CD4-positive, alpha-beta T cell (primary cell): ENCODE measurements at regions not wholly inside any gene's neighbourhood (a gene's known extent, or its start where the extent isn't known, plus 50 kb on each side); places are given as distances from the start of the nearest gene placed in this dataset.

Source experiments
- ATAC-seq: fragments of 200-7000 bp; cut with Tn5 transposase; one replicate; pipeline ENCODE4 v1.10.0; 2022; ENCODE audit warnings: mild to moderate bottlenecking; ENCODE audit not compliant: poor library complexity
- CTCF ChIA-PET: fragments of 350-600 bp; sonication (Branson Sonifier 250); formaldehyde crosslinking; loops from one replicate; lab custom pipeline; 2021; ENCODE audit warnings: antibody characterized with exemption, inconsistent platforms; lab: Charles Lee
- POLR2A ChIA-PET: fragments of 350-600 bp; sonication (Branson Sonifier 250); formaldehyde crosslinking; loops from one replicate; lab custom pipeline; 2021; ENCODE audit warnings: antibody characterized with exemption, inconsistent platforms; lab: Charles Lee
- DNase-seq, 14 experiments: peaks; one replicate each; pipeline ENCODE4 v3.0.0-alpha.2; 2013 to 2020; ENCODE audit warnings: mixed read lengths in 2 of 14
- H3K27ac ChIP-seq, 2 donors: one replicate each; pipeline versions ENCODE4 v1.5.1 to v1.7.0; 2013; ENCODE audit warnings: low read length in 2 of 2, low read depth in 1 of 2, mild to moderate bottlenecking in 1 of 2
- H3K27me3 ChIP-seq, 2 experiments: 1 replicate in 1 of 2; 2 replicates in 1 of 2; pipeline versions ENCODE4 v1.6.1 to v1.7.0; 2013; ENCODE audit warnings: low read length in 2 of 2, control low read depth in 1 of 2, mild to moderate bottlenecking in 1 of 2, moderate library complexity in 1 of 2; ENCODE audit not compliant: insufficient read depth in 2 of 2, control insufficient read depth in 1 of 2
- H3K36me3 ChIP-seq: one replicate; pipeline ENCODE4 v1.6.1; 2013; ENCODE audit warnings: low read length, control low read depth; ENCODE audit not compliant: insufficient read depth
- H3K4me1 ChIP-seq: one replicate; pipeline ENCODE4 v1.6.1; 2013; ENCODE audit warnings: low read length, control low read depth; ENCODE audit not compliant: insufficient read depth
- H3K4me3 ChIP-seq: one replicate; pipeline ENCODE4 v1.5.1; 2013; ENCODE audit warnings: mild to moderate bottlenecking, low read length, moderate library complexity
- H3K9me3 ChIP-seq, 2 experiments: 1 replicate in 1 of 2; 2 replicates in 1 of 2; pipeline versions ENCODE4 v1.6.1 to v1.7.0; 2013; ENCODE audit warnings: low read length in 2 of 2, mild to moderate bottlenecking in 2 of 2, control low read depth in 1 of 2, moderate library complexity in 1 of 2; ENCODE audit not compliant: control insufficient read depth in 1 of 2, insufficient read depth in 1 of 2
- H3K27ac Mint-ChIP-seq: one replicate; pipeline ENCODE4 v1.8.0; 2020; ENCODE audit warnings: mixed read lengths
- H3K27me3 Mint-ChIP-seq: one replicate; pipeline ENCODE4 v1.8.0; 2021; ENCODE audit warnings: mixed read lengths
- H3K36me3 Mint-ChIP-seq: one replicate; pipeline ENCODE4 v1.8.0; 2021; ENCODE audit warnings: low read depth, mixed read lengths
- H3K4me1 Mint-ChIP-seq: one replicate; pipeline ENCODE4 v1.8.0; 2021; ENCODE audit warnings: low read depth, mixed read lengths
- H3K4me3 Mint-ChIP-seq: one replicate; pipeline ENCODE4 v1.8.0; 2020; ENCODE audit warnings: mild to moderate bottlenecking, mixed read lengths
- H3K9me3 Mint-ChIP-seq: one replicate; pipeline ENCODE4 v1.8.0; 2020; ENCODE audit warnings: mixed read lengths
- intact Hi-C, 2 experiments: fragments of 100-400 bp; cut with DNase I in 1 of 2; cut with micrococcal nuclease in 1 of 2; formaldehyde crosslinking; loops; one replicate each; pipeline versions ENCODE4 v1.15.1 to v1.9.0; 2023 to 2025; cut with DNase I, micrococcal nuclease
- TF ChIP-seq, protein P1 (sequence below): fragments of 200-600 bp; IDR thresholded peaks from one replicate; pipeline ENCODE4 v1.8.0; 2022; ENCODE audit warnings: antibody characterized with exemption, mild to moderate bottlenecking

DNA sequence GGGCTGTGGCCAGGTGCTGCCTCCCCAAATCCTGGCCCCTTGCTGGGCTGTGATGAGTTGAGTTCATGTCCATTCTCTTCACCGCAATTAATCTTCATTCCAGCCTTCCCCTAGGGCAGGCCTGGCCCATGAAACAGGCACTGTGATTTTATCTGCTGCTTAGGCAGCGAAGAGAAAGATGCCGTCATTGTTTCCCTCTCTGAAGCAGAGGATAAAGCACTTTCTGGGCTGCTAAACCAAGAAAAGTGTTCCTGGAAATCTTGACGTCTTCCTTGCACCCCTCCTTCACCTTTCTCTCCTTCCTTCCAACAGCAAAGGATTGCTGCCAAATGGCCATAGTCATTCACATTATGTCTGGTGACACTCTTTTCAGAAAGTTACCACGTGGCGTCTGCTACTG is 265.9 kb downstream of the ZEB1 start:
- Mint-ChIP-seq H3K9me3 (no peaks in the 10 kb centered on the region), H3K27me3 (peaks cover 43% of the 10 kb centered on the region), H3K4me1 (peaks cover 8% of the 10 kb centered on the region), H3K36me3 (no peaks in the 10 kb centered on the region), H3K27ac (no peak overlapping the region), H3K4me3 (no peak overlapping the region)
- H3K27me3 ChIP-seq, result peaks cover 11 to 19% of the 10 kb centered on the region in 2 experiments
- no peaks in the 10 kb centered on the region for H3K36me3 ChIP-seq
- POLR2A ChIA-PET, result no interaction called here
- no peak overlapping the region for H3K27ac ChIP-seq
- H3K4me3 ChIP-seq, result no peak overlapping the region
- CTCF ChIA-PET, result no interaction called here
- H3K9me3 ChIP-seq, result peaks cover 0 to 8% of the 10 kb centered on the region in 2 experiments
- ATAC-seq, result no peak
- intact Hi-C loops, result no loop called here
- DNase-seq, result no peak
- TF ChIP-seq, protein P1, sequence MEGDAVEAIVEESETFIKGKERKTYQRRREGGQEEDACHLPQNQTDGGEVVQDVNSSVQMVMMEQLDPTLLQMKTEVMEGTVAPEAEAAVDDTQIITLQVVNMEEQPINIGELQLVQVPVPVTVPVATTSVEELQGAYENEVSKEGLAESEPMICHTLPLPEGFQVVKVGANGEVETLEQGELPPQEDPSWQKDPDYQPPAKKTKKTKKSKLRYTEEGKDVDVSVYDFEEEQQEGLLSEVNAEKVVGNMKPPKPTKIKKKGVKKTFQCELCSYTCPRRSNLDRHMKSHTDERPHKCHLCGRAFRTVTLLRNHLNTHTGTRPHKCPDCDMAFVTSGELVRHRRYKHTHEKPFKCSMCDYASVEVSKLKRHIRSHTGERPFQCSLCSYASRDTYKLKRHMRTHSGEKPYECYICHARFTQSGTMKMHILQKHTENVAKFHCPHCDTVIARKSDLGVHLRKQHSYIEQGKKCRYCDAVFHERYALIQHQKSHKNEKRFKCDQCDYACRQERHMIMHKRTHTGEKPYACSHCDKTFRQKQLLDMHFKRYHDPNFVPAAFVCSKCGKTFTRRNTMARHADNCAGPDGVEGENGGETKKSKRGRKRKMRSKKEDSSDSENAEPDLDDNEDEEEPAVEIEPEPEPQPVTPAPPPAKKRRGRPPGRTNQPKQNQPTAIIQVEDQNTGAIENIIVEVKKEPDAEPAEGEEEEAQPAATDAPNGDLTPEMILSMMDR, result no peak
- no peaks in the 10 kb centered on the region for H3K4me1 ChIP-seq

GRCh38 chr10:31584098-31584631 is 265.1 kb downstream of the ZEB1 start:
- ChIA-PET CTCF (no interaction called here), POLR2A (no interaction called here)
- no peaks in the 10 kb centered on the region for H3K36me3 Mint-ChIP-seq
- H3K9me3 Mint-ChIP-seq, result no peaks in the 10 kb centered on the region
- no peak overlapping the region for H3K27ac ChIP-seq
- intact Hi-C loops, result no loop called here
- H3K27ac Mint-ChIP-seq, result no peak overlapping the region
- no peaks in the 10 kb centered on the region for H3K36me3 ChIP-seq
- peaks cover 0 to 8% of the 10 kb centered on the region in 2 experiments for H3K9me3 ChIP-seq
- H3K4me1 Mint-ChIP-seq, result peaks cover 8% of the 10 kb centered on the region
- no peak for DNase-seq
- no peak overlapping the region for H3K4me3 Mint-ChIP-seq
- TF ChIP-seq, protein P1, result no peak
- H3K27me3 Mint-ChIP-seq, result peaks cover 40% of the 10 kb centered on the region
- H3K27me3 ChIP-seq, result peaks cover 11 to 14% of the 10 kb centered on the region in 2 experiments
- H3K4me1 ChIP-seq, result no peaks in the 10 kb centered on the region
- no peak for ATAC-seq
- H3K4me3 ChIP-seq, result no peak overlapping the region

DNA sequence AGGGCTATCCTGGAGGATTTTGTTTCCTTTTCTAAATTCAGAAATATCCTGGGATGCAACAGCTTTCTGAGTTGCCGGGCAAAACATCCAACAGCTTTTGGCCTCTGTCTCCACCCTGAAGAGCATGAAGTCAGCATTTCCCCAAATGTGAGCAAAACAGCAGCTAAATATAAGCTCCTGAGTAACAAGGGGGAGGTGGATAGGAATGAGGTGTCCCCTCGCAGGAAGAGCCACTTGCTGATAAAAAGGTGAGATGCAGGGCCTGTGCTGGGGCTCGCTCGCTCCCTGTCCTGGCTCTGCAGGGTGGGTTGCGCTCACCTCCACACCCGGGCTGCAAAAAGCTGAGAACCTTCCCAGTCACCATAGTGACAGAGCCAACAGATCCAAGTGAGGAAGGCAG is 264.3 kb downstream of the ZEB1 start:
- Histone ChIP-seq H3K36me3 (no peaks in the 10 kb centered on the region), H3K27me3 (peaks cover 11 to 12% of the 10 kb centered on the region in 2 experiments), H3K4me1 (peaks cover 5% of the 10 kb centered on the region), H3K27ac (no peak overlapping the region), H3K4me3 (no peak overlapping the region), H3K9me3 (peaks cover 0 to 8% of the 10 kb centered on the region in 2 experiments)
- Mint-ChIP-seq H3K4me1 (peaks cover 12% of the 10 kb centered on the region), H3K27ac (no peak overlapping the region), H3K9me3 (no peaks in the 10 kb centered on the region), H3K27me3 (peaks cover 37% of the 10 kb centered on the region), H3K4me3 (no peak overlapping the region), H3K36me3 (no peaks in the 10 kb centered on the region)
- ATAC-seq (no peak), DNase-seq (no peak)
- CTCF ChIA-PET, result interaction anchor here (0.6 to 1.3 kb wide), 2 partner anchors 22 to 826 kb away, joined by 3 read pairs; no protein-coding TSS in a partner anchor
- intact Hi-C loops, result no loop called here
- POLR2A ChIA-PET, result no interaction called here
- TF ChIP-seq, protein P1, result no peak
